ENCODE measurements at regions not wholly inside any gene's neighbourhood (a gene's known extent, or its start where the extent isn't known, plus 50 kb on each side); places are given as distances from the start of the nearest gene placed in this dataset.

- TF ChIP-seq ZBTB33 (IDR thresholded peaks at IDR 0.05; ENCODE audit: borderline replicate concordance, low read depth) (no peak), JUND (IDR thresholded peaks at IDR 0.05) (no peak), CTCF (IDR thresholded peaks at IDR 0.05) (no peak), RAD21 (IDR thresholded peaks at IDR 0.05; ENCODE audit: low read length) (no peak), EZH2phosphoT487 (IDR thresholded peaks at IDR 0.05; ENCODE audit: borderline replicate concordance, low read depth) (no peak), ELF1 (IDR thresholded peaks at IDR 0.05) (no peak), POLR2AphosphoS5 (IDR thresholded peaks at IDR 0.05; ENCODE audit: low read depth, low read length) (no peak), YY1 (IDR thresholded peaks at IDR 0.05; ENCODE audit: low read depth) (no peak), NFIC (IDR thresholded peaks at IDR 0.05; ENCODE audit: borderline replicate concordance) (no peak), REST (IDR thresholded peaks at IDR 0.05; ENCODE audit: low read depth, low read length) (no peak), TCF12 (IDR thresholded peaks at IDR 0.05) (no peak), RFX5 (IDR thresholded peaks at IDR 0.05; ENCODE audit: low read length) (no peak)
Observed at GRCh38 chr5:123735384-123735783, 223.4 kb downstream of the CSNK1G3 start.

Data from SK-N-SH (cell line).